Muscle of leg (tissue), 3 donors: ENCODE measurements at regions not wholly inside any gene's neighbourhood (a gene's known extent, or its start where the extent isn't known, plus 50 kb on each side); places are given as distances from the start of the nearest gene placed in this dataset.

ENCODE experiments used
- DNase-seq: peaks from one replicate; pipeline ENCODE4 v3.0.0; 2013
- H3K27ac ChIP-seq: one replicate; pipeline ENCODE4 v1.5.1; 2013; ENCODE audit warnings: mild to moderate bottlenecking, low read length, control low read depth
- H3K27me3 ChIP-seq: one replicate; pipeline ENCODE4 v1.6.1; 2013; ENCODE audit warnings: low read length; ENCODE audit not compliant: control insufficient read depth, insufficient read depth
- H3K36me3 ChIP-seq: one replicate; pipeline ENCODE4 v1.6.1; 2013; ENCODE audit warnings: low read length; ENCODE audit not compliant: control insufficient read depth, insufficient read depth
- H3K4me1 ChIP-seq: one replicate; pipeline ENCODE4 v1.6.1; 2013; ENCODE audit warnings: low read length; ENCODE audit not compliant: control insufficient read depth, insufficient read depth
- H3K4me3 ChIP-seq: one replicate; pipeline ENCODE4 v1.5.1; 2013; ENCODE audit warnings: low read length, control low read depth
- H3K9me3 ChIP-seq: replicated peaks from 2 replicates; pipeline ENCODE4 v1.6.1; 2013; ENCODE audit warnings: low read depth, low read length; ENCODE audit not compliant: control insufficient read depth
- WGBS: methylation state at CpG from one replicate; pipeline ENCODE4 v1.1.5; 2013; ENCODE audit warnings: missing lambda C conversion rate; ENCODE audit not compliant: insufficient coverage; 5-methylcytosine and 5-hydroxymethylcytosine counted together

- Histone ChIP-seq H3K27me3 (no peaks in the 10 kb centered on the region), H3K4me3 (no peak overlapping the region), H3K36me3 (no peaks in the 10 kb centered on the region), H3K4me1 (no peaks in the 10 kb centered on the region), H3K9me3 (no peaks in the 10 kb centered on the region), H3K27ac (no peak overlapping the region)
- whole genome bisulfite sequencing = no CpG with 5 or more reads among the region's 3 CpGs
- no peak for DNase-seq
These were observed 277.0 kb upstream of the PLSCR5 start for GRCh38 chr3:146881966-146882760.

DNA sequence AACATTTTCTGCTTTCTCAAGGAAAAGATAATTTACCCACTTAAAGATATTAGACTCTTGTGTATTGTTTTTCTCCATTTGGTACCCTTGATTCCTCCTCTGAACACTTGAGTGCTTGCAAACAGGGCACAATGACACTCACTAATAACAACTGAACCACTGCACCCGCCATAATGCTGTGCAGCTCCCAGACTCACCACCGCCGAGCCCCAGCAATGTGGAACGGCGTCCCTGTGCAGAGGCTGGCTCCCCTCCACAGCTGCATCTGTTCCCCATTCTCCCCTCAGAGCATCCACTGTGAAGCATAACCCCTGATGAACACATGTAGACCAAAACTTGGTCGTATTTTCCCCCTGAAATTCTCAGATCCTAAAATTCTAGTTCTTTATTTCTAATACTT lies 276.2 kb upstream of the PLSCR5 start:
- Histone ChIP-seq H3K36me3 (no peaks in the 10 kb centered on the region), H3K4me3 (no peak overlapping the region), H3K27me3 (no peaks in the 10 kb centered on the region), H3K27ac (no peak overlapping the region), H3K4me1 (no peaks in the 10 kb centered on the region), H3K9me3 (no peaks in the 10 kb centered on the region)
- DNase-seq = no peak
- WGBS = 57% methylated on average over 4 of the region's 6 CpGs

DNA sequence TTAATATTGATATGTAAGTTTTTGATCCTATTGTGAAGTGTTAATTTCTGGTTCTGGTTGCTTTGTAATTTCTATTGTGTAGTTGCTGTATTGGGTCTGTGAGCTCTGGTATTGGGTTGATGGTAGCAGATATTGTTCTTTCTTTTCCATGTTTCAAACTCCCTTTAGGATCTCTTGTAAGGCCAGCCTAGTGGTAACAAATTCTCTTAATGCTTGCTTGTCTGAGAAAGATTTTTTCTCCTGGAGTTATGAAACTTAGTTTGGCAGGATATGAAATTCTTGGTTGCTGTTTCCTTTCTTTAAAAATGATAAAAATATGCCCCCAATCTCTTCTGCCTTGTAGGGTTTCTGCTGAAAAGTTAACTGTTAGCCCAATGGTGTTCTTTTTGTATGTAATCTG lies 268.6 kb upstream of the PLSCR5 start:
- no peak for DNase-seq
- peaks cover 4% of the 10 kb centered on the region for H3K9me3 ChIP-seq
- H3K4me3 ChIP-seq = no peak overlapping the region
- no peaks in the 10 kb centered on the region for H3K27me3 ChIP-seq
- no peaks in the 10 kb centered on the region for H3K36me3 ChIP-seq
- no peaks in the 10 kb centered on the region for H3K4me1 ChIP-seq
- H3K27ac ChIP-seq = no peak overlapping the region

DNA sequence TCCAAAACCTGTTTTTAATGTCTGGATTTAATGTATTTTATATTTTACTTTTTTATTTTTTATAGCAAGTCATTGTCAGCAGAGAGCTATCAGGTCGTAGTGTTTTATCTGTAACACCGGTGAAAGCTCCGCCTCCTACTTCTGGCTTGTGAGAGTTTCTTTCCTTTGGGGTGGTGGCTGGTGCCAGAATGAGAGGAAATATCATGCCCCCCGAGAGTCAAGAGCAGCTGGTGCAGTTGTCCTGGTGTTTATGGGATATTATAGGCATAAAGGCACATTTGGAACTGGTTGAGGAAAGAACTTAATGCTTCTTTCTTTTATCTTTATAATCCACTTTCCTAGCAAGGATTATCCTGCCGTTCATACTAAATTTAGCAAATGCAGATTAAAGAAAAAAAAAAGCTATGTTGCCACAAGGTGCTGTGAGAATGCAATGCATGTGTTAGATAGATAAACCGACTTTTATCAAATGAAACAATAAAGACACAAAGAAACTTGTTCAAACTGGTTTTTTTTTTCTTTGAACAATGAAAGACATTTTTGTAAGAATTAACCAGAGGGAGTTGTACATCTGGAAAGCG lies 260.1 kb upstream of the PLSCR5 start:
- H3K27ac ChIP-seq = no peak overlapping the region
- H3K9me3 ChIP-seq = no peaks in the 10 kb centered on the region
- no peaks in the 10 kb centered on the region for H3K4me1 ChIP-seq
- no peak overlapping the region for H3K4me3 ChIP-seq
- DNase-seq = peak; percentile 20
- H3K36me3 ChIP-seq = no peaks in the 10 kb centered on the region
- 0% methylated on average over 1 of the region's 7 CpGs for WGBS
- H3K27me3 ChIP-seq = no peaks in the 10 kb centered on the region

- 100% methylated on average over 1 of the region's 3 CpGs for WGBS
- DNase-seq = no peak
- Histone ChIP-seq H3K9me3 (no peaks in the 10 kb centered on the region), H3K27ac (no peak overlapping the region), H3K4me3 (no peak overlapping the region), H3K4me1 (no peaks in the 10 kb centered on the region), H3K27me3 (no peaks in the 10 kb centered on the region), H3K36me3 (no peaks in the 10 kb centered on the region)
These were observed 256.1 kb upstream of the PLSCR5 start for GRCh38 chr3:146861262-146861661.

GRCh38 chr3:146854523-146854922 lies 249.4 kb upstream of the PLSCR5 start:
- Histone ChIP-seq H3K9me3 (no peaks in the 10 kb centered on the region), H3K27me3 (no peaks in the 10 kb centered on the region), H3K36me3 (no peaks in the 10 kb centered on the region), H3K27ac (no peak overlapping the region), H3K4me1 (no peaks in the 10 kb centered on the region), H3K4me3 (no peak overlapping the region)
- no peak for DNase-seq
- 98% methylated on average over 4 of the region's 4 CpGs for WGBS

DNA sequence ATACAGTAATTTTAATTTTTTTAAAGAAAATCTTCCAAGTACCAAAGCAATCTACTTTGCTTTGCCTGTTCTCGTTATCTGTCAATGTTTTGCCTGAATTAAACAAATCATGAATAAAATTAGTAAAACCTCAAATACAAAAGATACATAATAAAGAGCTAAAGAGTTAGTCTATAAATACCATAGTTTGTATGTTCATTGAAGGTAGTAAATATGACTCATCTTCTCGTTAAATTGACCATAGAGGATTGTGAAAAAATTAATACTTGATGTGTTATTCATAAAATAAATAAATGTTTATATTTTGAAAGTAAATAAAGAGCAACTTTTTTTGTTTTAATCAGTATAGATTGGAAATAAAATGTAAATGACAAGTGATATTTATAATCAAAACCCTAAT lies 246.5 kb upstream of the PLSCR5 start:
- H3K36me3 ChIP-seq = no peaks in the 10 kb centered on the region
- H3K9me3 ChIP-seq = no peaks in the 10 kb centered on the region
- no peak overlapping the region for H3K4me3 ChIP-seq
- no peak for DNase-seq
- no peaks in the 10 kb centered on the region for H3K4me1 ChIP-seq
- WGBS = no CpG with 5 or more reads among the region's 2 CpGs
- H3K27ac ChIP-seq = no peak overlapping the region
- no peaks in the 10 kb centered on the region for H3K27me3 ChIP-seq

DNA sequence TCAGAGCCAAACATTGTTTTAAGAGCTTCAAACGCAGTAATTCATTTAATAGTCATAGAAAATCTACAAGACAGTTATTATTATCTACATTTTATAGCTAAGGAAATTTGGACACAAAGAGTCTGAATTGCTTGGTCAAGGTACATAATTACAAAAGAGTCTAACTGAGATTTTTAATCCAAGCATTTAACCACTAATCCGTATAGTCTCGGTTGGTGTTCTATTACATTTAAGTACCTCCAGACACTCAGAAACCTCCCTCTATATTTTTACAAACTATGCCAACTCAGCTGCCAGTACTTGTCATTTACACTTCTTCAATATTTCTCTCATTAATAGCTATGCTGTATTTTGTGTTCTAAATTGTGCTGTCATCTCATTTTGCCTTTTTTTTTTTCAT lies 240.2 kb upstream of the PLSCR5 start:
- Histone ChIP-seq H3K27ac (no peak overlapping the region), H3K9me3 (no peaks in the 10 kb centered on the region), H3K4me3 (no peak overlapping the region), H3K27me3 (no peaks in the 10 kb centered on the region), H3K36me3 (no peaks in the 10 kb centered on the region), H3K4me1 (no peaks in the 10 kb centered on the region)
- DNase-seq = no peak
- WGBS = no CpG with 5 or more reads among the region's 3 CpGs

GRCh38 chr3:146843476-146843875 lies 238.3 kb upstream of the PLSCR5 start:
- no peak overlapping the region for H3K27ac ChIP-seq
- H3K36me3 ChIP-seq = no peaks in the 10 kb centered on the region
- H3K27me3 ChIP-seq = no peaks in the 10 kb centered on the region
- no peaks in the 10 kb centered on the region for H3K4me1 ChIP-seq
- no peak for DNase-seq
- no peak overlapping the region for H3K4me3 ChIP-seq
- WGBS = 83% methylated on average over 1 of the region's 1 CpG
- H3K9me3 ChIP-seq = no peaks in the 10 kb centered on the region

GRCh38 chr3:146839727-146840375 lies 234.7 kb upstream of the PLSCR5 start:
- 0% methylated on average over 1 of the region's 3 CpGs for WGBS
- no peaks in the 10 kb centered on the region for H3K4me1 ChIP-seq
- H3K27me3 ChIP-seq = no peaks in the 10 kb centered on the region
- H3K27ac ChIP-seq = no peak overlapping the region
- no peak overlapping the region for H3K4me3 ChIP-seq
- DNase-seq = peak; percentile 84
- H3K9me3 ChIP-seq = no peaks in the 10 kb centered on the region
- H3K36me3 ChIP-seq = no peaks in the 10 kb centered on the region
